GM19372 (cell line): ENCODE measurements at regions not wholly inside any gene's neighbourhood (a gene's known extent, or its start where the extent isn't known, plus 50 kb on each side); places are given as distances from the start of the nearest gene placed in this dataset.
"Not testable (repeated sequence)": the region's sequence is repeated elsewhere in the genome, so short reads cannot be mapped to it uniquely, and the experiment has no call there.

ENCODE experiments used
- ATAC-seq: cut with Tn5 transposase; IDR thresholded peaks from one replicate; pipeline ENCODE4 v1.9.1; 2021; ENCODE audit warnings: mild to moderate bottlenecking, low read depth, moderate library complexity; ENCODE audit not compliant: unreplicated experiment

- ATAC-seq = no peak
These were observed 137.5 kb downstream of the FAM76B start for GRCh38 chr11:95652002-95652472.

GRCh38 chr11:95650276-95650675, 139.3 kb downstream of the FAM76B start:
- no peak for ATAC-seq

- no peak for ATAC-seq
These were observed 141.7 kb downstream of the FAM76B start for GRCh38 chr11:95647871-95648270.

GRCh38 chr11:95647355-95647754, 142.2 kb downstream of the FAM76B start:
- no peak for ATAC-seq

GRCh38 chr11:95641495-95641894, 148.1 kb downstream of the FAM76B start:
- peak; percentile 100 for ATAC-seq

- ATAC-seq = no peak
These were observed 151.1 kb downstream of the FAM76B start for GRCh38 chr11:95638501-95638900.

GRCh38 chr11:95625164-95625900, 164.2 kb downstream of the FAM76B start:
- ATAC-seq = no peak

GRCh38 chr11:95616256-95616804, 173.3 kb downstream of the FAM76B start:
- ATAC-seq = no peak

GRCh38 chr11:95611827-95612226, 177.8 kb downstream of the FAM76B start:
- ATAC-seq = no peak

GRCh38 chr11:95610185-95610584, 179.4 kb downstream of the FAM76B start:
- not testable (repeated sequence) for ATAC-seq

GRCh38 chr11:95608093-95608492, 181.5 kb downstream of the FAM76B start:
- ATAC-seq = no peak

GRCh38 chr11:95606824-95607223, 182.8 kb downstream of the FAM76B start:
- ATAC-seq = no peak

- ATAC-seq = no peak
These were observed 184.2 kb downstream of the FAM76B start for GRCh38 chr11:95605271-95605940.

GRCh38 chr11:95599959-95600586, 189.5 kb downstream of the FAM76B start:
- no peak for ATAC-seq

- no peak for ATAC-seq
These were observed 193.6 kb downstream of the FAM76B start for GRCh38 chr11:95595973-95596489.

- ATAC-seq = no peak
These were observed 194.0 kb downstream of the FAM76B start for GRCh38 chr11:95595541-95595940.

GRCh38 chr11:95593111-95593510, 196.5 kb downstream of the FAM76B start:
- no peak for ATAC-seq

- no peak for ATAC-seq
These were observed 197.1 kb downstream of the FAM76B start for GRCh38 chr11:95592471-95592870.

- ATAC-seq = no peak
These were observed 199.5 kb downstream of the FAM76B start for GRCh38 chr11:95589893-95590612.

- no peak for ATAC-seq
These were observed 200.8 kb downstream of the FAM76B start for GRCh38 chr11:95588821-95589220.
